HG03064 (cell line): ENCODE measurements at regions not wholly inside any gene's neighbourhood (a gene's known extent, or its start where the extent isn't known, plus 50 kb on each side); places are given as distances from the start of the nearest gene placed in this dataset.

ENCODE experiments used
- ATAC-seq: cut with Tn5 transposase; IDR thresholded peaks from one replicate; pipeline ENCODE4 v1.9.1; 2021; ENCODE audit warnings: low read depth; ENCODE audit not compliant: unreplicated experiment

GRCh38 chr1:195946500-195946899 is 661.7 kb downstream of the KCNT2 start:
- no peak for ATAC-seq

GRCh38 chr1:195941795-195942194 is 666.4 kb downstream of the KCNT2 start:
- ATAC-seq: no peak

GRCh38 chr1:195941314-195941713 is 666.9 kb downstream of the KCNT2 start:
- no peak for ATAC-seq

DNA sequence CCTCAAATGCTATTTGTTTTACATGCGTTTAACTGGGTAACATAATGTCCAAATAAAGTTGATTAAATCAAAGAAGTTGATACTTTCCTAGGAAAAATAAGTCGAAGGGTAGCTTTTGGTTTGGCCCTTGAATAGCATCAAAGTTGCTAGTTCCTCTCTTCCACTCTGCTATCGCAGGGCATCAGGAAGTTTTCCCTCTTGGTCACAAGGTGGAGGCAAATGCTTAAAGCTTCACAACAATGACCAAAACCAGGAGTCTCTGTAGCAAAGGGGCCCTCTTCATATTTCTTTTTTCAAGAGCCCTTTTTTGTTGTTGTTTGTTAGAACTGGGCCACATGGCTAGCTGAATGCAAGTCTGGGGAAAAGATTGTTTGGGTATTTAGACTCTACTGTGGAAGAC is 668.4 kb downstream of the KCNT2 start:
- no peak for ATAC-seq

DNA sequence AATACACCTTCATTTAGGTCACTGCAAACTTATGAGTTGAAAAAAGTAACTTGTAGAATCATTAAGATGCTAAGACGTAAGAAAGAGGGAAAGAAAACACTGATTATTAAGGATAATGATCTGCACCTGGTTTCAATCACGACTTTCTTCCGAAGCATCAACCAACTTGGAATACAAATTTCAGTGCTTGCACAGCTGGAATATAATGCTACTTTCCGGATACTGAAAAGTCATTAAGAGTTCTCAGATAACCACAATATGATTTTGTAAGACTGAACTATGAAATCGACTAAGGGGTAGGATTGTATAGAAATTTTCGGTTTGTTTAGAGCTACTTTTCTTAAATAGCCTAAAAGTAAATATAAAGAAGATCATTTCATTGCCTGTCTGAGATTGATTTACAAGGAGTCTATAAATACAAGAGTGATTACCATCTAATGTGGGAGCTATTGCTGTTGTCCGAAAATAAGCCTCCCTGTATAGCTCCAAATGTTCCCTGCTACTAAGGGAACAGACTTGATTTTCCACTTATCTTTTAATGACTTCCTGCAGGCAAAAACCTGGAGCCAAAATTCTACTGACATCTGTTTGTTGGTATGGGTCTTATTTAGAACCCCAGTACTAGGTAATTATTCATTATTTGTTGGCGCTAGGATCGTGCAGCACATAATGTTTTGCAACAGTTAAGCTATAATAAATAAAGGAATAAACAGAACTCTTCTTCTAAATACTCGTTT is 673.3 kb downstream of the KCNT2 start:
- ATAC-seq: no peak

- no peak for ATAC-seq
These were observed 674.4 kb downstream of the KCNT2 start for GRCh38 chr1:195933835-195934234.

- ATAC-seq: no peak
These were observed 692.4 kb downstream of the KCNT2 start for GRCh38 chr1:195915826-195916225.

- no peak for ATAC-seq
These were observed 699.2 kb downstream of the KCNT2 start for GRCh38 chr1:195909061-195909460.

DNA sequence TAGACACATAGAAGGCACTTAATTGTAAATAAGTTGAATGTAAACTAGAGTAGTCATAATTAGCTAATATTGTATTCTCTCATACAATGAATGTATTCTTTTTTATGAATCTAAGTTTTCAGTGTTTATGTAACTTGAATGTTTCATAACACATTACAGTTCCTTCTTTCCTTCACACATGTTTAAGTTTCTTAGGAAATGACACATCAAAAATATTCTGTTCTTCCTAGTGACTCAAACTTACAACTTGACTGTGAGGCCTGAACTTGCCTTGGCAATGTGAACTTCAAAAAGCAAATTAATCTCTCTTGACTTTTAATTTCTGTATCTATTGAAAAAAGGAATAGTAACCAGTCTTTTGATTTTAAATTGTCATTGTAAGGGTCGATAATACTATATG is 700.1 kb downstream of the KCNT2 start:
- no peak for ATAC-seq

DNA sequence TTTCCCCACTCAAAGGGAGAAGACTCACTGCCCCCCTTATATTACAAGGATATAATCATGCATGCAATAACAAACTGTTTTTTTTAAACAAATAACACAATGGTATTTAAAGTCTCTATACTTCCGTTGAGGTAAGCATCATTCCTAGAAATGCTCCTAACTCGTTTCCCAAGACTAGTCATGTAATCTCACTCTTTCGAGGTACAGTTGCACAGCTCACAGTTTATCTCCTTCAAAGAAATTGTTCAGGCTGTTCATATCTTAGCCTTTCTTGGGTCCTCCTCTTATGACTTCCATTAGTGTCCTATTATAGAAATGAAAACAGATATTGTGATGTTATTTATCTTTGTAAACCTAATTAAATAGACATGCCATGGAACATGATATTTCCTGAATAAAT is 705.0 kb downstream of the KCNT2 start:
- no peak for ATAC-seq

DNA sequence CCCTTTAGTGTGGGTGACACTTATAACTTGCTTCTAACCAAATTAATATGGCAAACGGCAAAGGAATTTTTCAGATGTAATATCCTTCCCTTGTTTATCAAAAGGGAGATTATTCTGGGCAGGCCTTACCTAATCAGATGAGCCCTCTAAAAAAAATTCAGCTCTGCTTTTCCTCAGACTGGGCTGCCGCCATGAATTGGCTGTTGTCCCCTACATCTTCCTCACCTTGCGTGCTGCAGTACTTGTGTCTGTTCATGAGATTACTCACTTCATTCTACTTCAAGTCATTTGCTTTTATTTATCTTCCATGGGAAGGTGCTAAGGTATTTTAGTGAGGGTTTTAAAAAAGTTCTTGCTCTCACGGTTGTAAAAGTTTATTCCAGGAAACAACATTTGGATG is 705.5 kb downstream of the KCNT2 start:
- no peak for ATAC-seq

DNA sequence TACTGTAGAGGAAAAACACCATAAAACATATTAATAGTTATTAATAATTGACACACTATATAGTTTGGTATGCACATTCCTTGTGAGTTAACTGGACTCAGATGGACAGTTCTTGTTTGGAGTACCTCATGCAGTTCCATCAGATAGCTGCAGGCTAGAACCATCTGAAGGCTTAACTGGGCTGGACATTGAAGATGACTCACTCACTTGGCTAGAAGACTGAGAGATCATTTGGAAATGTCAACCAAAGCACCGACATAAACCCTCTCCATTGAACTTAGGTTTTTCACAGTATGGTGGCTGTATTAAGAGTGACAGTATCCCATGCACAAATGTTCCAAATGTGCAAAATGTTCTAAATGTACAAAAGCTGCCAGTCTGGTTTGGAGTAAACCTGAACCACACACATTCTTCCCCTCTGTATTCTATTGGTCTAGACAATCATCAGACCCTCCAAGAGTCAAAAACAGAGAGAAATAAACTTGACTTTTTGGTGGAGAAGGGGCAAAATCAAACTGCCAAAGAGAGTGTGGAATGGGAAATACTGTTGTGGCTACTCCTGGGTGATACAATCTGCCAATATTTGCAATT is 708.4 kb downstream of the KCNT2 start:
- ATAC-seq: no peak

DNA sequence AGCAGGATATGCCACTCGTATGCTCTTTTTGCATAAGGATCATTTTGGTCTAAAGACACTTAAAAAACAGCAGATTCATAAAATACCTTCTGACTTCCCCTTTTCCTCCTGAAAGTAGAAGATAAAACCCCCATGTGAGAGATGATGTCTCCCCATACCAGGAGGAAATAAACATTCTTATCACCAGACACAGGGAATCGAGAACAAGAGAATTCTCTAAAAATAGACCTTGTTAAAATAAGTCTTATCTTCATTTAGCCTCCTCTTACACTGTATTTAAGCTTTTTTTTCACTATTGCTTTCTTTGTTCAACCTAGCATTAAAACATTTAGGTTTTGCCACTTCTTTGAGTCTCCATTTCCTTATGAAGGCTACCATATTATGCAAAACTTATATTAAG is 709.3 kb downstream of the KCNT2 start:
- ATAC-seq: no peak

DNA sequence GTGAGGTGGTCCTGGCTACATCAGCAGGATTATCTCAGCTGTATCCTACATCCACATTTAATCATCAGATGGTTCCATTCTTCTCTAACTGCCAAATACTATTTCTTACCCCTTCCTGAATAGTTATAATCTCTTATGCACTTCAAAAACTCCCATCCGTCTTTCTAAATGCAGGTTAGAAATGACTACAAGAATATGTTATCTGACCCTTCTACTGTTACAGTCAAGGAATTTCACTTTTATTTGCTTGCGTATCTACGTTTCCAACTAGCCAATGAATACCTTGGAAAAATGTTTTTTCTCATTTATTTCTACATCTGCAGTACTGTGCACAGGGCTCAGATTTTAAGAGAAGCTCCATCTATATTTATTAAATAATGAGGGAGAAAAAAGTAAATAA is 709.9 kb downstream of the KCNT2 start:
- no peak for ATAC-seq

DNA sequence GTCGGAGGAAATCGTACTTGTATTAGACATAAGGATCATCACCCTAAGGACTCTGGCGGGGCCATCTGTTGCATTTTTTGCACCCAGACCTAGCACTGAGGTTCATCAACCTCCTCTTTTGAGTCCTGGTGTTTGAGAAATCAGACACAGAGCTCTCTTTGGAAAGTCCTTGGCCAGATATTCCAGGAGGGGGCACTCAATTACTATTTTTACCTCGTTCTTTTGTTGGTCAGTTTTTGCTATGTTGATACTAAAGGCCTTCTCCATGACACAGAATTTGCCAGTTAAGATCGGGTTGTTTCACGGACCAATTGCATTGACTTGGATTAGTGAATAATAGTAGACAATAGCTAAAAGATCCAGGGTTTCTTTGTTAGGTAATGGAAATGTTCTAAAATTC is 711.2 kb downstream of the KCNT2 start:
- no peak for ATAC-seq

DNA sequence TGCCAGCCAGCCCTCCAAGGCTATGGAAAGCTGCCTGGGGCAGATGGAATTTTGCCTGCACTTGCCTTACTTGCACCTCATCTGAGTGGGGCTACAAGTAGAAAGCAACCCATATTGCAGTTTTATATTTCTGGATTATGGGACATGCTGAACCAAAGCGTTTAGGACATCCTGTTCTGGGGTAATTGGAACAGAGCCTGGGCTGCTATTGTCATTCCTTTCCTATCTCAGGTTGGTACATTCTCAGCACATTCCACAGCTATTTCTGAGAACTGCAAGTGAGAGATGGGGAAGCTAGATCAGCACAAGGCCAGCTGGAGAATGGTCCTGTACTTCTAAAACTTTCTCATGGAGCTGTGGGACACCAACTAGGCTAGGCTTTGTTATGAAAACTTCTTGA is 713.8 kb downstream of the KCNT2 start:
- ATAC-seq: no peak

DNA sequence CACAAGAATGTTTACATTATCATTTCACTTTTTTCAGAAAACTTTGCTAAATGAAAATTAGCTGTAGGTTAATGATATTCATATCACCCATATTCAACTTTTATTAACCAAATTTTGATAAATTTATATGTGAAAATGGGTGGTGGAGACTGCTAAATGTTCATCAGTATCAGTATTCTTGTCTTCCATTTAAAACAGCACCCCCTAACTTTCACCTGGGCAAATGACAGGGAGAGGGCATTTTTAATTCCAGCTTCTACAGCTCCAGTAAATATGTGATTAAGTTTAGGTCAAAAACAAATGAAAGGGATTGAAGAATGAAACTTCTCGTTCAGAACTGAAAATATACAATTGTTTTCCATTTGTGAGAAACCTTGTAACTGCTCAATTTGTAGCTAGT is 722.2 kb downstream of the KCNT2 start:
- ATAC-seq: no peak

DNA sequence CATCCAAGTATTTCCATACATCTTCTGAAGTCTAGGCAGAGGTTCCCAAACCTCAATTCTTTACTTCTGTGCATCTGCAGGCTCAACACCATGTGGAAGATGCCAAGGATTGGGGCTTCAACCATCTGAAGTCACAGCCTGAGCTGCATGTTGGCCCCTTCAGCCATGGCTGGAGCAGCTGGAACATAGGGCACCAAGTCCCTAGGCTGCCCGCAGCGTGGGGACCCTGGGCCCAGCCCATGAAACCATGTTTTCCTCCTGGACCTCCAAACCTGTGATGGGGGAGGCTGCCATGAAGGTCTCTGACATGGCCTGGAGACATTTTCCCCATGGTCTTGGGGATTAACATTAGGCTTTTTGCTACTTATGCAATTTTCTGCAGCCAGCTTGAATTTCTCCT is 729.8 kb downstream of the KCNT2 start:
- ATAC-seq: no peak

- ATAC-seq: no peak
These were observed 731.4 kb downstream of the KCNT2 start for GRCh38 chr1:195876792-195877191.

GRCh38 chr1:195872376-195872775 is 735.9 kb downstream of the KCNT2 start:
- ATAC-seq: no peak

DNA sequence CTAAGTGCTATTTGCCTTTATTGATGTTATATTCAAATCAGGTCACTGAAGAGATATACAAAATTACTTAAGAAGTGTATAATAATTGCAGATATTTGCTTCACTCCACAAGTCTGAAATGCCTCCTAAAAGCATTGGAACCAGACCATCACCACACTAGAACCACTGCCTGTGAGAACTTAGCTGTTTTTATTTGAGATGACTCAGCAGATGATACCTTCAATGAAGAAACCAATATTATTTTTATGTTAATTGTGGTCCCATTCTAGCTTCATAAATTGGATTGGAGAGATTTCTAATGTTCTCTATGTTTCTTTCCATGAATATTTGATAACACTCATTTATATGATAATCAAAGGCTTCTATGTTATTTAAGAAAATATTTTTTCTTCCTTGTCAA is 740.6 kb downstream of the KCNT2 start:
- ATAC-seq: no peak

DNA sequence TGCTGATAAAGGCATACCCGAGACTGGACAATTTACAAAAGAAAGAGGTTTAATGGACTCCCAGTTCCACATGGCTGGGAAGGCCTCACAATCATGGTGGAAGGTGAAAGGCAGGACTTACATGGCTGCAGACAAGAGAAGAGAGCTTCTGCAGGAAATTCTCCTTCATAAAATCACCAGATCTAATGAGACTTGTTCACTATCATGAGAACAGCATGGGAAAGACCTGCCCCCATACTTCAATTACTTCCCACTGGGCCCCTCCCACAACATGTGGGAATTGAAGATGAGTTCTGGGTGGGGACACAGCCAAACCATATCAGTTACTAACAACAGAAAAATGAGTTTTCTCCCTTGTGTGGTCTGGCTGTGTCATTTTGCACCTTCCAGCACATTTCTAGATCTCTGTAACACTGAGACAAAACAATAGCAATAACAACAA is 741.4 kb downstream of the KCNT2 start:
- no peak for ATAC-seq
